ENCODE measurements at regions not wholly inside any gene's neighbourhood (a gene's known extent, or its start where the extent isn't known, plus 50 kb on each side); places are given as distances from the start of the nearest gene placed in this dataset.

GRCh38 chr3:8112587-8112986 is 389.0 kb upstream of the LMCD1 start:
- TF ChIP-seq CTCF (conservative IDR thresholded peaks at IDR 0.05 in 1 of 2, IDR thresholded peaks at IDR 0.05 in 1 of 2; ENCODE audit: low read depth in 1 of 2, low read length in 2 of 2): no peak
- TF ChIP-seq EZH2 (IDR thresholded peaks at IDR 0.05; ENCODE audit: low read length, missing control alignments): no peak
